NK-92 treated with Interleukin-12 subunit alpha and Interleukin-12 subunit beta, amount 100 ng/mL, for 24 hours (cell line): ENCODE measurements at regions not wholly inside any gene's neighbourhood (a gene's known extent, or its start where the extent isn't known, plus 50 kb on each side); places are given as distances from the start of the nearest gene placed in this dataset.
"Not testable (repeated sequence)": the region's sequence is repeated elsewhere in the genome, so short reads cannot be mapped to it uniquely, and the experiment has no call there.

Experiments used
- DNase-seq: peaks from one replicate; lab custom pipeline; 2025; lab: John Stamatoyannopoulos, UW

DNA sequence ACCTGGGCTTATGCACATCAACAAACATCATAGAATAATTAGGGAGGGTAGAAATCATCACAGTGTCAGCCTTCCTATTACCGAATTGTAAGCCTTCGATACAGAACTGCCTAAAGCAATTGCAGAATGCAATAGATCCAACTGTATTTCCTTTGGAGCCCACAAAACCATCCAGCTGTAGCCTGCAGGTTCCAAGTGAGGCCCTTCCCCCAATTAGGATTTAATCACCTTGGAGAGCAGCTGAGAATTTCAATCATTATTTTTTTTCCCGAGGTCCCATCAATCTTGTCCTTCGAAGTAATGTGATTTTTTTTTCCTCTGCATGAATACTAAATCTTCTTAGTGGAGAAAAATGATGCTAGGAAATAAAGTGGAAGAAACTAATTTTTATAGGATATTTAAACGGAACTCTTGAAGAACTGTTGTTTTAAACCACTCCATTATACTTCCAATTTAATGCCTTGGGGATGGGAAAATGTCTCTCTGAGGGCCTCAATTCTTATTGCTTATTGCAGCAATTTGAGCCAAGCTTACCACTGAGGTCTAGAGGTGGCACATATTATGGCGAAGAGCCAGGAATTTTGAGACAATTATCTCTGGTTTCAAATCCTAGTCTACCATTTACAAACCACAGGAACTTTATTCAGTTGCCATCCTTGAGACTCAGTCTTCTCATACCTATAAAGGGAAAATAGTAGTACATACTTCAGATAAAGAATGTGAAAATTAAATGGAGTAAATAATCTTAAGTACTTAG is 953.4 kb upstream of the IGFBP7 start:
- DNase-seq: no peak

GRCh38 chr4:58061967-58062366 is 951.8 kb upstream of the IGFBP7 start:
- DNase-seq: no peak

GRCh38 chr4:58050439-58050838 is 940.3 kb upstream of the IGFBP7 start:
- DNase-seq: no peak

GRCh38 chr4:58048491-58048890 is 938.3 kb upstream of the IGFBP7 start:
- DNase-seq: no peak

GRCh38 chr4:58042176-58042575 is 932.0 kb upstream of the IGFBP7 start:
- DNase-seq: no peak

GRCh38 chr4:57993944-57994343 is 883.8 kb upstream of the IGFBP7 start:
- DNase-seq: no peak

DNA sequence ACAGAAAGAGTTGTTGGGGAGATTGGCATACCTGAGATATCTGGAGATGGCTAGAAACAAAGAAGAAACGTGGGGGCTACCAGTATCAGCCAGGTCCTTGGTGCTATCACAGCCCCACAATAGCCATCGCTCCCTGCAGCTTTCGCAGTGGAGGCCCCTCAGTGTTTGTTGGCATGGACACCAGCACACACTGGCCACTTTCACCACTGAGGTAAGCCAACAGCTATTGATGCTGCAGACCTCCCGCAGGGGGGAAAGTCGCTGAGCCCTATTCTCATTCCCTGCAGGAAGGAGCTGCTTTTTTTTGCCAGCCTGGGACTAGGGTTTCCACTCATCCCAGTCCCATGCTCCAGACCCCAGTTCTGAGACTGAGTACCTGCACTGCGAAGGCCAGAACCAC is 879.2 kb upstream of the IGFBP7 start:
- DNase-seq: no peak

GRCh38 chr4:57985161-57985560 is 875.0 kb upstream of the IGFBP7 start:
- DNase-seq: no peak

- DNase-seq: no peak
These were observed 870.9 kb upstream of the IGFBP7 start for GRCh38 chr4:57981123-57981522.

DNA sequence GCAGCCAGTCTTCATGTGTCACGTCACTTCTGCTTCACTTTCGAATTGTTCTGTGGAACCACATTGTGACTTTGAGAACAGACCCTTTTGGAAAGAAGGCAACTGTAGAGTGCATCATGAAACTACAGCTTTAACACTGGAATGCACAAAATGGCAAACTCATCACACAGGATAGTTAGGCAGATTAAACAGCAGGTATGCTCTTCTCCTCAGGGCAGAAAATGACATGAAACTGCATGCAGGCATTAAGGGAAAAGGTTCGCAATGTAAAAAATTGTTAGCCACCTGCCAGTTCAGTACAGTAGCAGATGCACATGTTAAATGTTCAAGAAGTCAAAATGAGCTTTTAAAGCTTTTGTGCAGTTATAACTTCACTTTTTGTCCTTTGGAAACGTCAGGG is 864.6 kb upstream of the IGFBP7 start:
- no peak for DNase-seq

- no peak for DNase-seq
These were observed 863.6 kb upstream of the IGFBP7 start for GRCh38 chr4:57973819-57974218.

- DNase-seq: no peak
These were observed 861.1 kb upstream of the IGFBP7 start for GRCh38 chr4:57971261-57971660.

- no peak for DNase-seq
These were observed 857.0 kb upstream of the IGFBP7 start for GRCh38 chr4:57966987-57967760.

DNA sequence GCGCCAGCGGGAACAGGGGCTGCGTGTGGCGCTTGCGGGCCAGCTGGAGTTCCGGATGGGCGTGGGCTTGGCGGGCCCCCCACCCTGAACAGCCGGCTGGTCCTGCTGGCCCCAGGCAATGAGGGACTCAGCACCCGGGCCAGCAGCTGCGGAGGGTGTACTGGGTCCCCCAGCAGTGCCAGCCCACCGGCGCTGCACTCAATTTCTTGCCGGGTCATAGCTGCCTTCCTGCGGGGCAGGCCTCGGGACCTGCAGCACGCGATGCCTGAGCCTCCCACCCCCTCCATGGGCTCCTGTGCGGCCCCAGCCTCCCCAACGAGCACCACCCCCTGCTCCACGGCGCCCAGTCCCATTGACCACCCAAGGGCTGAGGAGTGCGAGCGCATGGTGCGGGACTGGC is 855.2 kb upstream of the IGFBP7 start:
- DNase-seq: not testable (repeated sequence)

GRCh38 chr4:57945298-57945697 is 835.1 kb upstream of the IGFBP7 start:
- no peak for DNase-seq

GRCh38 chr4:57943682-57944081 is 833.5 kb upstream of the IGFBP7 start:
- DNase-seq: no peak

DNA sequence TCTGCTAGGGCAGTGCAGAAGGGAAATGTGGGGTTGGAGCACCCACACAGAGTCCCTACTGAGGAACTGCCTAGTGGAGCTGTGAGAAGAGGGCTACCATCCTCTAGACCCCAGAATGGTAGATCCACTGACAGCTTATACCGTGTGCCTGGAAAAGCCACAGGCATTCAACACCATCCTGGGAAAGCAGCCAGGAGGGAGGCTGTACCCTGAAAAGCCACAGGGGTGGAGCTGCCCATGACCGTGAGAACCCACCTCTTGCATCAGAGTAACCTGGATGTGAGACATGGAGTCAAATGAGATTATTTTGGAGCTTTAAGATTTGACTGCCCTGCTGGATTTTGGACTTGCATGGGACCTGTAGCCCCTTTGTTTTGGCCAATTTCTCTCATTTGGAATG is 827.1 kb upstream of the IGFBP7 start:
- DNase-seq: not testable (repeated sequence)

DNA sequence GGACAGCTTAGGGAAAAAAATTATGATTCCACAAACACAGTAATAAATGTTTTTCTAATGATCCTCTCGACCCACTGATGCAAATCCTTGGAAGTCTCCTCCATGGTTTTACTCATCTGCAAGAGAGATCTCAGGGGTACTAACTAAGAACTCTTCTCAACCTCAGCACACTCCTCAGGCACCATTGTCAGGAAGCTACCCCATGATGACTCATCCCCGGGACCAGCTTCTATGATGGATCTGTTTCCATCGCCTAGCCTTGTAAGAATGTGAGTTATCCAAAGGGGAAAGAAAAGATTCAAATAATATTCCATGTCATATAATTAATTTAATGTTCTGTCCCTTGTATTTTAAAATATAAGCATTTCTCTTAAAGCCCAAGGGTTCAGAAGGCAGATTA is 816.1 kb upstream of the IGFBP7 start:
- no peak for DNase-seq

DNA sequence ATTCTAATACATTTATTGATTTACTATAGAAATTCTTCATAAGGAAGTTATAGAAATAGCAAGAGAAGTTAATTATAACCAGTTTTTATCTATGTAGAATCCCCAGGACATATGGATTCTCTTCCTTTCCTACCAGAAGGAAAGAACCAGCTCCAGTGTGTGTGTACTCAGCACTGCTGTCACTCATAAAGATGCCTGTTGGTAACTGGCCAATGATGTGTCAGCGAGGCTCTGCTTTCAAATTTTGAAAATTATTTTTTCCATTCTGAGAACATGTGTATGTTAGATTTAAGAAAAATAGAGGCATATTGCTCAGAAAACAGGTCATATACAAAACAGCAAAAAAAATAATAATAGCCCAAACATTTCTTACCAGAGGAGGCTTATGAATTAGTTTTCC is 814.8 kb upstream of the IGFBP7 start:
- DNase-seq: no peak

GRCh38 chr4:57916479-57916878 is 806.3 kb upstream of the IGFBP7 start:
- DNase-seq: no peak

- no peak for DNase-seq
These were observed 801.0 kb upstream of the IGFBP7 start for GRCh38 chr4:57911203-57911602.

DNA sequence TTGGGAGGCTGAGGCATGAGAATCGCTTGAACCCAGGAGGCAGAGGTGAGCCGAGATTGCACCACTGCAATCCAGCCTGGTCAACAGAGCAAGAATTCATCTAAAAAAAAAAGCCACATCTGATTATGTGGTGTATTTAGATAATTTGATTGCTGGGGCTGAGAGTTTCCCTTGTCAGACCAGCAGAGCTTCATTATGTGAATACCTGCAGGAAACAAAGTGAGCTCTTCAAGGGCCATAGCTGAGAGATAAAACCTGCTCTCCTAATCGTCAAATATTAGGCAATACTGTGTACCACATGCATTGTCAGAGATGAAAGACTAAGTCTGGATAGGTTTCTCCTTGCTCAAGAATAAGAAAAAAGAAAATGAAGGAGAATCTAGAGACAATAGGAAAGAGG is 800.0 kb upstream of the IGFBP7 start:
- no peak for DNase-seq

DNA sequence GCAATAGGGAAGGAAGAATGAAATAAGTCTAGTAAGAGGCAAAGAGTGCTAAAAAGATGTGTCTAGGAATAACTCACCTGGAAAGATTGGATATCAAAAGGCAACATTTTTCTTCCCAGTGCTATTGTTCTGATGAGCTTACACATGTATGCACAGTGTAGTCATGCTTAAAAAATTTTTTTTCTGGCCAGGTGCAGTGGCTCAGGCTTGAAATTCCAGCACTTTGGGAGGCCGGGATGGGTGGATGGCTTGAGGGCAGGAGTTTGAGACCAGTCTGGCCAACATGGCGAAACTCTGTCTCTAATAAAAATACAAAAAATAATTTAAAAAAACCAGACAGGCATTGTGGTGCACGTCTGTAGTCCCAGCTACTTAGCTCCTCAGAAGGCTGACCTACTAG is 795.8 kb upstream of the IGFBP7 start:
- DNase-seq: no peak

DNA sequence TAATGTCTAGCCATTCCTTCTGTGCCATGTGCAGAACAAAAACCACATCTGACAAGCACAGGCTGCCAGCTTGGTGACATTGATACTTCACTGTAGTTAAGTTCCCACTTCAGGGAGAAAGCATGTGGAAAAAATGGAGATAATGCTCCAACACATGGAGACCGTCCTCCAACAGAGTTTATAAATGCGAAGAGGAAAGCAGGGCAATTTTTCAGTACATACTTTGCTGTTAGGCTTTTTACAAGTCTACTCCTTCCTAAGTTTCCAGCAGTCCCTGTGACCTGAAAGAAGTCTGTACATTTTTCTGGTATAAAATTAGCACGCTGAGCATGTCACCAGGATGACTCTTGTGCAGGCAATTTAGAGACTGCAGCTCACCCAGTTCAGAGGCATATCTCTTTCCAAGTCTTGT is 766.9 kb upstream of the IGFBP7 start:
- no peak for DNase-seq
